Ascending aorta (tissue), 2 donors: ENCODE measurements at regions not wholly inside any gene's neighbourhood (a gene's known extent, or its start where the extent isn't known, plus 50 kb on each side); places are given as distances from the start of the nearest gene placed in this dataset.
"Not testable (repeated sequence)": the region's sequence is repeated elsewhere in the genome, so short reads cannot be mapped to it uniquely, and the experiment has no call there.

ENCODE experiments used
- DNase-seq, 2 donors: peaks; one replicate each; pipeline ENCODE4 v3.0.0-alpha.2; 2019; ENCODE audit warnings: low spot score in 2 of 2
- H3K27ac ChIP-seq, 2 donors: fragments of 200-600 bp; sonication (generic); one replicate each; pipeline ENCODE4 v1.5.1; 2016 to 2017; ENCODE audit warnings: mild to moderate bottlenecking in 1 of 2
- H3K27me3 ChIP-seq: fragments of 200-600 bp; sonication (generic); one replicate; pipeline ENCODE4 v1.5.1; 2017
- H3K36me3 ChIP-seq, 2 donors: fragments of 200-600 bp; sonication (generic); one replicate each; pipeline ENCODE4 v1.5.1; 2016
- H3K4me1 ChIP-seq, 2 donors: fragments of 200-600 bp; sonication (generic); one replicate each; pipeline ENCODE4 v1.5.1; 2016 to 2017; ENCODE audit warnings: mild to moderate bottlenecking in 1 of 2
- H3K4me3 ChIP-seq, 2 donors: fragments of 200-600 bp; sonication (generic); one replicate each; pipeline ENCODE4 v1.5.1; 2016 to 2017; ENCODE audit warnings: mild to moderate bottlenecking in 1 of 2
- H3K9me3 ChIP-seq, 2 donors: fragments of 200-600 bp; sonication (generic); one replicate each; pipeline ENCODE4 v1.5.1; 2016
- intact Hi-C: fragments of 100-400 bp; cut with DNase I; formaldehyde crosslinking; loops from one replicate; pipeline ENCODE4 v1.15.1; 2023
- TF ChIP-seq, protein P1 (sequence below), 3 experiments: fragments of 200-600 bp in 2 of 3; fragments of 450-650 bp in 1 of 3; sonication (generic) in 2 of 3; IDR thresholded peaks; one replicate each; pipeline ENCODE4 v1.5.1; 2016 to 2019; ENCODE audit warnings: antibody characterized with exemption in 3 of 3, mild to moderate bottlenecking in 1 of 3, moderate library complexity in 1 of 3

DNA sequence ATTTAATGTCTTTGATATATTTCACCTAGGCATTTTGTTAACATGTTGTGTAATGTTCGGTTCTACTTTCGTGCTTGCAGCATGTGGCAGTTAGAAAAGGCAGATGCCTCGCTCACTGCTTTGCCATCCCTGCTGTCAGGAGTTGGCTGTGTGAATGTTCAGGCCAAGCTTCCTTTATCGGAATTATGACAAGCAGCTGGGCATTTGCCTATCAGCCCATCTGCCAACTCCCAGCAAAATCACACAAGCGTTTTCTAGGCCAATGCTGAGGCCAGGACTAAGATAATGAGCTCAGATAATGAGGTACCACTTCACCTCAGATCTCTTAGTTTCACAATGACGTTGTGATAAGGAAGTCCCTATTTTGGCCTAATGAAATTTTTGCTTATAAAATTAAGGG is 212.7 kb upstream of the FAM3C start:
- Histone ChIP-seq H3K4me3 (no peak overlapping the region), H3K27ac (no peak overlapping the region), H3K36me3 (no peaks in the 10 kb centered on the region), H3K4me1 (no peaks in the 10 kb centered on the region), H3K9me3 (no peaks in the 10 kb centered on the region), H3K27me3 (no peaks in the 10 kb centered on the region)
- TF ChIP-seq, protein P1, sequence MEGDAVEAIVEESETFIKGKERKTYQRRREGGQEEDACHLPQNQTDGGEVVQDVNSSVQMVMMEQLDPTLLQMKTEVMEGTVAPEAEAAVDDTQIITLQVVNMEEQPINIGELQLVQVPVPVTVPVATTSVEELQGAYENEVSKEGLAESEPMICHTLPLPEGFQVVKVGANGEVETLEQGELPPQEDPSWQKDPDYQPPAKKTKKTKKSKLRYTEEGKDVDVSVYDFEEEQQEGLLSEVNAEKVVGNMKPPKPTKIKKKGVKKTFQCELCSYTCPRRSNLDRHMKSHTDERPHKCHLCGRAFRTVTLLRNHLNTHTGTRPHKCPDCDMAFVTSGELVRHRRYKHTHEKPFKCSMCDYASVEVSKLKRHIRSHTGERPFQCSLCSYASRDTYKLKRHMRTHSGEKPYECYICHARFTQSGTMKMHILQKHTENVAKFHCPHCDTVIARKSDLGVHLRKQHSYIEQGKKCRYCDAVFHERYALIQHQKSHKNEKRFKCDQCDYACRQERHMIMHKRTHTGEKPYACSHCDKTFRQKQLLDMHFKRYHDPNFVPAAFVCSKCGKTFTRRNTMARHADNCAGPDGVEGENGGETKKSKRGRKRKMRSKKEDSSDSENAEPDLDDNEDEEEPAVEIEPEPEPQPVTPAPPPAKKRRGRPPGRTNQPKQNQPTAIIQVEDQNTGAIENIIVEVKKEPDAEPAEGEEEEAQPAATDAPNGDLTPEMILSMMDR (IDR thresholded peaks at IDR 0.05), result no peak
- no peak for DNase-seq
- intact Hi-C loops, result no loop called here

DNA sequence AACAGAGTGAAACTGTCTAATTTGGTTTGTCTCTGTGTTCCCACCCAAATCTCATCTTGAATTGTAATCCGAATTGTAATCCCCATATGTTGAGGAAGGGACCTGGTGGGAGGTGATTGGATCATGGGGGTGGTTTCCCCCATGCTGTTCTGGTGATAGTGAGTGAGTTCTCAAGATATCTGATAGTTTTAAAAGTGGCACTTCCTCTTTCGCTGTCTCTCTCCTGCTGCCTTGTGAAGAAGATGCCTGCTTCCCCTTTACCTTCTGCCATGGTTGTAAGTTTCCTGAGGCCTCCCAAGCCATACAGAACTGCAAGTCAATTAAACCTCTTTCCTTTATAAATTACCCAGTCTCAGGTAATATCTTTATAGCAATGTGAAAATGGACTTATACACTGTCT is 212.1 kb upstream of the FAM3C start:
- intact Hi-C loops, H3K4me3 ChIP-seq, H3K27me3 ChIP-seq, DNase-seq, H3K4me1 ChIP-seq, H3K36me3 ChIP-seq, H3K9me3 ChIP-seq, H3K27ac ChIP-seq: not testable (repeated sequence)

DNA sequence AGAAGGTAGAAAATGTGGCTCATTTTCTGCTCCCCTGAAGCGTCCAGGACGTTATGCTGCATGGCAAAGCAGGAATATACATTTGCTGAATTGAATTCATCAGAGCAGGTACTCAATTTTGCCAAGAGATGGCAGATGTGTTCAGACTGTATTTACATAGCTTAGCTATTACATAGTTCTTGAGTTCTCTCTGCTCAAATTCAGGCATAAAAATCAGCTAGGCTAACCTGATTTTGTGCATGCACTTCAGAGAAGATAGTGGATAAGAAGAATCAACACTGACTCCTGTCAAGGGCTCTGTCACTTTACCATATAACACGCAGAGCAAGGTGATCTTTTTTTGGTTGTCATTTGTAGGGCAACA is 209.2 kb upstream of the FAM3C start:
- Histone ChIP-seq H3K27me3 (no peaks in the 10 kb centered on the region), H3K4me1 (no peaks in the 10 kb centered on the region), H3K9me3 (no peaks in the 10 kb centered on the region), H3K27ac (no peak overlapping the region), H3K36me3 (no peaks in the 10 kb centered on the region), H3K4me3 (no peak overlapping the region)
- DNase-seq, result no peak
- TF ChIP-seq, protein P1 (IDR thresholded peaks at IDR 0.05), result no peak
- intact Hi-C loops, result no loop called here

DNA sequence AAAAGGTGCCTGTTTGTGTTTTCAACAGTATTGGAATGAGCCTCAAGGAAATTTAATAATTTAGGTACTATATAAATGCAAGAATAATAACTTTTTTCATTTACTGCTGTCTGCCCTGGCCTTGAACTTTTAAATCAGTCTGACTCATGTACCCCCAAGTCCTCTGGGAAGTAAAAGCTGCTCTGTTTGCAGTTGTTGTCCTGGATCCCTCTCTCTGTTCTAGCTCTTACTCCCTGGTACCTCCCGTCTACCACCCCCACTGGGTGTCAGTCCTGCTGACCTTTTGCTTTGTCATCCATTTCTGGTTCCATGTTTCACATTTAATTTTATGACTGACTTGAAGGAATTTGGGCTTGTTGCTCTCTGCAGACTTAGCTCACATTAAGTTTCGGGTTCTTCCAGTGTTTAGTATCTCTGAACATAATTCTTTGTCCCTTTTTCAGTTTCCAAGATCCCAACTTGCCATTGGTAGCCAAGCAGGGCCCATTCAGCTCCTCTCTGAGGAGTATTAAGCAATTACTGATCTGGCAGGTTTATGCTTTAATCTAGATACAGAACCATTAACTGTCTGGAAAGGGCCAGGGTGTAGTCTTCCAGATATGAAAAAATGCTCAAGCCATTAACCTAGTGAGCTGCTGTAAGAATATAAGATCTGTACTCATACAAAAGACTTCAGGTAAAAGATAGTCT is 208.7 kb upstream of the FAM3C start:
- H3K9me3 ChIP-seq, result no peaks in the 10 kb centered on the region
- no peaks in the 10 kb centered on the region for H3K36me3 ChIP-seq
- TF ChIP-seq, protein P1 (IDR thresholded peaks at IDR 0.05), result no peak
- H3K4me3 ChIP-seq, result no peak overlapping the region
- no peaks in the 10 kb centered on the region for H3K4me1 ChIP-seq
- DNase-seq, result no peak
- intact Hi-C loops, result no loop called here
- H3K27me3 ChIP-seq, result no peaks in the 10 kb centered on the region
- no peak overlapping the region for H3K27ac ChIP-seq

DNA sequence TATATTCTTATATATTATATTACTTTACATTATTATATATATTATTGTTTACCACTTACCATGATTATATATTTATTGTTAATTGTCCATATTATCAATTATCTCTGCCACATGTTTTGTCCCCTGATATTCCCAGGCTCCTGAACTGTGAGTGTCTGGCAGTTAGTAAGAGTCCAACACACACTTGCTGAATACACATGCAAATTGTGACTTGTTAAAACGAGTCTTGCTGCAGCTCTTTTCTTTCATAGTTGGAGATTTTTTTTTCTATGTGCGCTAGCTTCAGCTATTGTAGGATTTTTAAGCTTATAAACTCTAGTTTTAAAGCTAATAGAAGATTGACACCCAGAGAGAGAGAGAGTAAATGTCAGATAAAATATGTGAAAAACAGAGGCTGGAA is 207.8 kb upstream of the FAM3C start:
- no peak overlapping the region for H3K27ac ChIP-seq
- no peaks in the 10 kb centered on the region for H3K9me3 ChIP-seq
- H3K36me3 ChIP-seq, result no peaks in the 10 kb centered on the region
- TF ChIP-seq, protein P1 (IDR thresholded peaks at IDR 0.05), result no peak
- H3K4me3 ChIP-seq, result no peak overlapping the region
- intact Hi-C loops, result no loop called here
- DNase-seq, result no peak
- no peaks in the 10 kb centered on the region for H3K4me1 ChIP-seq
- H3K27me3 ChIP-seq, result no peaks in the 10 kb centered on the region

DNA sequence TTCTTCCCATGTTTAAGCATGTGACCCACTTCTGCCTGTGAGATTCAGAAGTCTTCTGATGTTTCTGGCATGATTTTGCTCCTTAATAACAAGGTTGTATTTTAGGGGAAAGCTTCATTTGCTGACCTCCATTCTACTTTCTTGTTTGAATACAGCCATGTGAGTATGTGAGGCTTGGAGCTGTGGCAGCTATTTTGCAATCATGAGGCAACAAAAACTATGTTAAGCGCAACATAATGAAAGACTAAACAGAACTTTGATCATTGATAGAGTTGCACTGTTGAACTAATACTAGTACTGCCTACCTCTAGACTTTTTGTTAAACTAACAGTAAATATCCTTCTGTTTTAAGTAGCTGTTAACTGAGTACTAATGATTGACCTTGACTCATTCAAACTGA is 203.8 kb upstream of the FAM3C start:
- TF ChIP-seq, protein P1 (IDR thresholded peaks at IDR 0.05), result no peak
- intact Hi-C loops, result no loop called here

More for the DNA sequence above, 203.8 kb upstream of the FAM3C start:
- H3K9me3 ChIP-seq, result peaks cover 0 to 6% of the 10 kb centered on the region in 2 donors
- H3K4me1 ChIP-seq, result no peaks in the 10 kb centered on the region
- no peak for DNase-seq
- H3K27me3 ChIP-seq, result no peaks in the 10 kb centered on the region
- H3K36me3 ChIP-seq, result no peaks in the 10 kb centered on the region
- no peak overlapping the region for H3K4me3 ChIP-seq
- H3K27ac ChIP-seq, result no peak overlapping the region
